ENCODE measurements at regions not wholly inside any gene's neighbourhood (a gene's known extent, or its start where the extent isn't known, plus 50 kb on each side); places are given as distances from the start of the nearest gene placed in this dataset.

GRCh38 chr3:146883288-146883687 lies 278.1 kb upstream of the PLSCR5 start:
- no peak for DNase-seq (ENCODE audit: low read depth)
- H3K4me3 ChIP-seq (ENCODE audit: low read depth, low read length) = no peak overlapping the region
- no peak for TF ChIP-seq CTCF (conservative IDR thresholded peaks at IDR 0.05; ENCODE audit: low read depth, low read length)

GRCh38 chr3:146881966-146882760 lies 277.0 kb upstream of the PLSCR5 start:
- no peak for TF ChIP-seq CTCF (conservative IDR thresholded peaks at IDR 0.05; ENCODE audit: low read depth, low read length)
- no peak overlapping the region for H3K4me3 ChIP-seq (ENCODE audit: low read depth, low read length)
- no peak for DNase-seq (ENCODE audit: low read depth)

GRCh38 chr3:146881356-146881755 lies 276.2 kb upstream of the PLSCR5 start:
- no peak for TF ChIP-seq CTCF (conservative IDR thresholded peaks at IDR 0.05; ENCODE audit: low read depth, low read length)
- no peak for DNase-seq (ENCODE audit: low read depth)
- H3K4me3 ChIP-seq (ENCODE audit: low read depth, low read length) = no peak overlapping the region

- no peak for DNase-seq (ENCODE audit: low read depth)
- TF ChIP-seq CTCF (conservative IDR thresholded peaks at IDR 0.05; ENCODE audit: low read depth, low read length) = no peak
- no peak overlapping the region for H3K4me3 ChIP-seq (ENCODE audit: low read depth, low read length)
Measured at GRCh38 chr3:146873748-146874147, 268.6 kb upstream of the PLSCR5 start.

GRCh38 chr3:146865175-146865755 lies 260.1 kb upstream of the PLSCR5 start:
- no peak overlapping the region for H3K4me3 ChIP-seq (ENCODE audit: low read depth, low read length)
- no peak for TF ChIP-seq CTCF (conservative IDR thresholded peaks at IDR 0.05; ENCODE audit: low read depth, low read length)
- no peak for DNase-seq (ENCODE audit: low read depth)

- DNase-seq (ENCODE audit: low read depth) = no peak
- no peak overlapping the region for H3K4me3 ChIP-seq (ENCODE audit: low read depth, low read length)
- no peak for TF ChIP-seq CTCF (conservative IDR thresholded peaks at IDR 0.05; ENCODE audit: low read depth, low read length)
Measured at GRCh38 chr3:146861262-146861661, 256.1 kb upstream of the PLSCR5 start.

- no peak for TF ChIP-seq CTCF (conservative IDR thresholded peaks at IDR 0.05; ENCODE audit: low read depth, low read length)
- DNase-seq (ENCODE audit: low read depth) = no peak
- no peak overlapping the region for H3K4me3 ChIP-seq (ENCODE audit: low read depth, low read length)
Measured at GRCh38 chr3:146854523-146854922, 249.4 kb upstream of the PLSCR5 start.
